Activated naive CD8-positive, alpha-beta T cell (primary cell): ENCODE measurements at regions not wholly inside any gene's neighbourhood (a gene's known extent, or its start where the extent isn't known, plus 50 kb on each side); places are given as distances from the start of the nearest gene placed in this dataset.

Experiments
- H3K27ac Mint-ChIP-seq: one replicate; pipeline ENCODE4 v1.8.0; 2021; ENCODE audit warnings: mixed read lengths
- H3K27me3 Mint-ChIP-seq: one replicate; pipeline ENCODE4 v1.8.0; 2021; ENCODE audit warnings: mixed read lengths
- H3K36me3 Mint-ChIP-seq: one replicate; pipeline ENCODE4 v1.8.0; 2021; ENCODE audit warnings: mixed read lengths
- H3K4me1 Mint-ChIP-seq: one replicate; pipeline ENCODE4 v1.8.0; 2021; ENCODE audit warnings: low read depth, mixed read lengths
- H3K4me3 Mint-ChIP-seq: one replicate; pipeline ENCODE4 v1.8.0; 2021; ENCODE audit warnings: mild to moderate bottlenecking, mixed read lengths
- H3K9me3 Mint-ChIP-seq: one replicate; pipeline ENCODE4 v1.8.0; 2021; ENCODE audit warnings: low read depth, mixed read lengths

GRCh38 chr1:2891923-2892448 lies 90.5 kb upstream of the TTC34 start:
- Mint-ChIP-seq H3K27me3 (no peaks in the 10 kb centered on the region), H3K9me3 (no peaks in the 10 kb centered on the region), H3K4me3 (no peak overlapping the region), H3K4me1 (peaks cover 20% of the 10 kb centered on the region), H3K27ac (no peak overlapping the region), H3K36me3 (no peaks in the 10 kb centered on the region)

DNA sequence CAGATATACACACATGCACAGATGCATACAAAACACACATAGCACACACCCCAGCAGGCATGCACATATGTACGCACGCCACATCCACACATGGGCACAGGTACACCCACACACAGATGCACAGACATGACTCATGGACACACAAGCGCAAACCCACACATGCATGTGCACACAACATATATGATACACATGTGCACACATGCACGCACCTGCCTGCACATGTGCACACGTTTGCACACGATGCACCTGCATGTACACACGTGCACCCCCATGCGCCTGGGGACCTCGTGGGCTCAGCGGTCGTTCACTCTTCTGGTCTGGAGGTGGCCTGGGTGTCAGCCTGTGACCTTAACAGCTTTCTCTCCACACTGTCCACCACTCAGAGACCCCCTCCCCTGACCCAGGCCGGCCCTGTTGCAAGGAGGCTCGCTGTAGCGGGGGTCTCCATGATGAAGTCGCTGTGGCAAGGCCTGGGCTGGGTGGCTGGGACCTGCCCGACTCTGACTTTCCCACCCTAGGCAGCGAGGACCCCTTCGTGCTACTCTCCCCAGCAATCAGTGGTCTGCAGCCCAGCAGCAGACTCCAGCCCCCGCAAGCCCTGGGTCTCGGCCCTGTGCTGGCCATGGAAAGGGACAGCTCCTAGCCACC lies 92.1 kb upstream of the TTC34 start:
- Mint-ChIP-seq H3K27ac (no peak overlapping the region), H3K4me3 (no peak overlapping the region), H3K9me3 (no peaks in the 10 kb centered on the region), H3K36me3 (no peaks in the 10 kb centered on the region), H3K4me1 (peaks cover 19% of the 10 kb centered on the region), H3K27me3 (no peaks in the 10 kb centered on the region)

DNA sequence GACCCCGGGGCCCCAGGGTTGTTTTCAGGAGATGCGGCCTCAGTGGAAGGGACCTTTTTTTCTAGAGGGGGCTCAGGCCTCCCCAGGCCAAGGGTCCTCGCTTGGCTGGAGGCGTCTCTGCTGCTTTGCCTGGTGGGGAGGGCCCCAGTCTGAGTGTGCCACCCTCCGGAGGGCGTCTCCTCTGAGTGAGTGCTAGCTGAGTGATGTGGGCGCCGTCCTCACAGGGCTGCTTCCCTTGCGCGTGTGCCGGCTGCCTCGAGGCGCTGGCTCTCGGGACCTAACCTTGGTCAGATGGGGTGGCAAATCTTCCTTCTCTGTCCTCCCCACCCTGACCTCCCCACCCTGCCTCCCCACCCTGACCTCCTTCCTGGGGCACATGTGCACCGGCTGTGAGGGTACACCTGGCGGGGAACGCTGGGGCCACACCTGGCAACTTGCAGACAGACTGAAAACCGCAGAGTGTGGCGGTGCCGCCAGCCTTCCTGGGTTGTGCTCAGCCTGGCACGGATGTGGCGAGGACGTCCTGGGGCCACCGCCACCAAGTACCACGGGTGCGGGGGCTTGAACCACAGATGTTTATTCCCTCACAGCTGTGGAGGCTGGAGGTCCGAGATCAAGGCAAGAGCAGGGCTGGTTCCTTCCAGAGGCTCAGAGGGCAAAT lies 93.0 kb upstream of the TTC34 start:
- Mint-ChIP-seq H3K4me1 (peaks cover 16% of the 10 kb centered on the region), H3K27ac (no peak overlapping the region), H3K9me3 (no peaks in the 10 kb centered on the region), H3K36me3 (no peaks in the 10 kb centered on the region), H3K4me3 (no peak overlapping the region), H3K27me3 (no peaks in the 10 kb centered on the region)

GRCh38 chr1:2896824-2897223 lies 95.3 kb upstream of the TTC34 start:
- Mint-ChIP-seq H3K9me3 (no peaks in the 10 kb centered on the region), H3K36me3 (no peaks in the 10 kb centered on the region), H3K4me3 (no peak overlapping the region), H3K4me1 (peaks cover 16% of the 10 kb centered on the region), H3K27me3 (no peaks in the 10 kb centered on the region), H3K27ac (no peak overlapping the region)

DNA sequence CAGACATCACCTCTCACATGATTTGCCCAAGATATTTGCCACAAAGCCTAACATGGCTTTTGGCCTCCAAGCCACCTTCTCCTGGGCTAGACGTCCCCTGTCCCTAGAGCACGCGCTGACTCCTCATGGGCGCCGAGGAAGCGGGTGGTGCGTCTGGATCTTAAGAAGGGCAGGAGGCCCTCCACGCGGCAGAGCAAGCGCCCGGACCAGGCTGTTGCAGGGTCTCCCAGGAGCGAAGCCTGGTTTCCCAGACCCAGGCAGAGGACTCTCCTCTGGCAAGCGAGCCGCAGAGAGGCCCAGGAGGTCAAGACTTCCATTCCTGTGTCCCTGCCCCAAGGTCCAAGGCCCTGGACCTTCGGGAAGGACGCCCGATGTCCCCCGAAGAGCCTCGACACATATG lies 101.7 kb upstream of the TTC34 start:
- no peak overlapping the region for H3K27ac Mint-ChIP-seq
- no peak overlapping the region for H3K4me3 Mint-ChIP-seq
- H3K9me3 Mint-ChIP-seq = no peaks in the 10 kb centered on the region

DNA sequence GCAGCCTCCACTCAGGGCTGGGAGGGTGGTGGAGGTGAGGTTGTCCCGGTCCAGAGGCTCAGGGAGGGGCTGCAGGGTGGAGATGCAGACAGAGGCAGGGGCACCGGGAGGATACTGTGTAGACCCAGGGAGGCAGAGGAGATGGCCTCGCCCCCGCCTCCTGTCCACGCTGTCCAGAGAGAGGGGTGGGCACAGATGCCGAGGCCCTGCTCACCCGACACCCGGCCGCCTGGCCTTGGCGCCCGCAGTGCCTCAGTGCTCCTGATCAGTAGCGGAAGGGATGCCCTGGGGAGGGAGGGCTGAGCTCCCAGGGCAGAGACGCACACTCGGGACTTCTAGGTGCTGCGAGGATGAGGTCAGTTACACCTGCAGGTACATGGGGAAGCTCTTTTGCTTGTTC lies 102.7 kb upstream of the TTC34 start:
- Mint-ChIP-seq H3K27me3 (no peaks in the 10 kb centered on the region), H3K9me3 (no peaks in the 10 kb centered on the region), H3K4me3 (no peak overlapping the region), H3K36me3 (no peaks in the 10 kb centered on the region), H3K27ac (no peak overlapping the region), H3K4me1 (no peaks in the 10 kb centered on the region)

More for the DNA sequence above, 101.7 kb upstream of the TTC34 start:
- Mint-ChIP-seq H3K36me3 (no peaks in the 10 kb centered on the region), H3K27me3 (no peaks in the 10 kb centered on the region), H3K4me1 (no peaks in the 10 kb centered on the region)

DNA sequence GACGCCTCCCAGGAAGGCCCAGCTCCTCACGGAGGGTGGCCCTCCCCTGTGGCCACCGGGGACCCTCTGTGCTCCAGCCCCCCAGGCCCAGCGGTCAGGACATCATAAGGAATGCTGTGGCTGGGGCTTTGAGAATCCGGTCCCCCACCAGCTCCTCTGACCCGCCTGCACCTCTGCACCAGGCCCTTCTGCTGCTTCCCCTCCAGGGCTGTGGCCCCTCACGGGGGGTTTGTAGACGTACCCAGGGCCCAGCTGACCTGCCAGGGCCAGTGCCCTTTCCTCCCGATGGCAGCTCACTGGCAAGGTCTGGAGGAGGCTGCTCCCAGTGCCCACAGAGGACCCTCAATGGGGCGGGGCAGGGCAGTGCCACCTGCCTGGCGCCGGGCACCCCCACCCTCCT lies 103.9 kb upstream of the TTC34 start:
- no peaks in the 10 kb centered on the region for H3K36me3 Mint-ChIP-seq
- H3K4me1 Mint-ChIP-seq = no peaks in the 10 kb centered on the region
- no peaks in the 10 kb centered on the region for H3K9me3 Mint-ChIP-seq
- no peak overlapping the region for H3K4me3 Mint-ChIP-seq
- H3K27ac Mint-ChIP-seq = no peak overlapping the region
- no peaks in the 10 kb centered on the region for H3K27me3 Mint-ChIP-seq

GRCh38 chr1:2906085-2906484 lies 104.6 kb upstream of the TTC34 start:
- Mint-ChIP-seq H3K36me3 (no peaks in the 10 kb centered on the region), H3K4me1 (no peaks in the 10 kb centered on the region), H3K4me3 (no peak overlapping the region), H3K27me3 (no peaks in the 10 kb centered on the region), H3K9me3 (no peaks in the 10 kb centered on the region), H3K27ac (no peak overlapping the region)

GRCh38 chr1:2906620-2907019 lies 105.1 kb upstream of the TTC34 start:
- H3K9me3 Mint-ChIP-seq = no peaks in the 10 kb centered on the region
- no peaks in the 10 kb centered on the region for H3K4me1 Mint-ChIP-seq
- no peaks in the 10 kb centered on the region for H3K36me3 Mint-ChIP-seq
- H3K27me3 Mint-ChIP-seq = no peaks in the 10 kb centered on the region
- no peak overlapping the region for H3K4me3 Mint-ChIP-seq
- no peak overlapping the region for H3K27ac Mint-ChIP-seq

DNA sequence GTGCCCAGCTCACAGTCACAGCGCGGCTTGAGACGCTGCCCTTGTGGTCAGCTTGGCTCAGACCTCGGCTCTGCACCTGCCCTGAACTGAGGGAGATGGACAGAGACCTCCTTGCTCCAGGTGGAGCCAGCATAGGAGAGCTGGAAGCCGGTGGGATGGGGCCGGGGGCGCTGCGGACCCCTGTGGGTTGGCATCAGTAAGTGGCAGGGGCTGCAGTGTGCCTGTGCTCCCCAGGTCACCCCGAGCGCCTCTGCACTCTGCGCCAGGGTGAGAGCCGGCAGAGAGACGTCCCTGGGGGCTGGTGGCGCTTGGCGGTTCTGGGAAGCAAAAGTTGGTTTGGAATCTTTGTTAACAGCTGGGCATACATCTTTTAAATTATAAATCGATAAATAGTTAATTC lies 105.6 kb upstream of the TTC34 start:
- no peak overlapping the region for H3K27ac Mint-ChIP-seq
- H3K4me1 Mint-ChIP-seq = no peaks in the 10 kb centered on the region
- no peaks in the 10 kb centered on the region for H3K36me3 Mint-ChIP-seq
- no peak overlapping the region for H3K4me3 Mint-ChIP-seq
- no peaks in the 10 kb centered on the region for H3K9me3 Mint-ChIP-seq
- no peaks in the 10 kb centered on the region for H3K27me3 Mint-ChIP-seq

- Mint-ChIP-seq H3K4me3 (no peak overlapping the region), H3K27ac (no peak overlapping the region), H3K4me1 (no peaks in the 10 kb centered on the region), H3K27me3 (no peaks in the 10 kb centered on the region), H3K36me3 (no peaks in the 10 kb centered on the region), H3K9me3 (no peaks in the 10 kb centered on the region)
Measured at GRCh38 chr1:2908081-2908480, 106.6 kb upstream of the TTC34 start.

DNA sequence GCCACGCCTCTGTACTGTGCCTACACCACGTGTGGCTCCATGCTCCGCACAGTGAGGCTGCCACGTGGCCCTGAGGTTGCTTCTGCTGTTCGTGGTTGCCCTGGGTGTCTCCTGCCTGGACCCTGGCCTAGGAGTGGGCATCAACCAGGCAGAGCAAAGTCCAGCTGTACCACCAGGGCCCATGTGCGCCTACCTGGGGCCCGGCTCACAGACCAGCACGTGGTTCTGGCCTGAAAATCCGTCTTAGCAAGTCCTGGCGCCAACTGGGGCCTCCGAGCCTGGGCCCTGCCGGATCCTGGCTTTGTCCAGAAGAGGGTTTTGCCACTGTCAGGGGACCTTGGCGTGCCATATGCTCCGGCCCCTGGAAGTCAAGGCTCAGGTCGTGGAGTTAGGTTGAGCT lies 107.1 kb upstream of the TTC34 start:
- H3K9me3 Mint-ChIP-seq = no peaks in the 10 kb centered on the region
- no peak overlapping the region for H3K27ac Mint-ChIP-seq
- no peak overlapping the region for H3K4me3 Mint-ChIP-seq
- no peaks in the 10 kb centered on the region for H3K27me3 Mint-ChIP-seq
- H3K4me1 Mint-ChIP-seq = no peaks in the 10 kb centered on the region
- H3K36me3 Mint-ChIP-seq = no peaks in the 10 kb centered on the region

- no peaks in the 10 kb centered on the region for H3K9me3 Mint-ChIP-seq
- no peak overlapping the region for H3K27ac Mint-ChIP-seq
- no peaks in the 10 kb centered on the region for H3K36me3 Mint-ChIP-seq
- H3K27me3 Mint-ChIP-seq = no peaks in the 10 kb centered on the region
- no peak overlapping the region for H3K4me3 Mint-ChIP-seq
- no peaks in the 10 kb centered on the region for H3K4me1 Mint-ChIP-seq
Measured at GRCh38 chr1:2909797-2910196, 108.3 kb upstream of the TTC34 start.

DNA sequence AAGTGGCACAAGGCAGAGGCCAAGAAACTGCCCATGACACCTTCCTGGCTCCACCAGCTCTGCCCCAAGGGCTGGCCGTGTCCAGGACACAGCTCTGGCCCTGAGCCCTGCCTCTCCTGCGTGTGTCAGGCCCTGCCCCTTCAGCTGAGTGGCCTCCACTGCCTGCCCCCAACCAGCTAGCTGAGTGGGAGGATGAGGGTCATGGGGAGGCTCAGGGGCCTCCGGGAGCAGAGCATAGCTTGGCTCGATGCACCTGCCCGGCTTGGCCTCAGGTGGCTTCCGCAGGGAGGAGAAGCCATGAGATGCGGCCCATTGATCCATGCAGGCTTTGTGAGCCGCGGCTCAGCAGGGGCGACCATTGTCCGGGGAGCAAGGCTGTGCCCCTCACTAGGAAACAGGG lies 108.7 kb upstream of the TTC34 start:
- H3K4me3 Mint-ChIP-seq = no peak overlapping the region
- no peaks in the 10 kb centered on the region for H3K27me3 Mint-ChIP-seq
- H3K4me1 Mint-ChIP-seq = no peaks in the 10 kb centered on the region
- H3K36me3 Mint-ChIP-seq = no peaks in the 10 kb centered on the region
- H3K27ac Mint-ChIP-seq = no peak overlapping the region
- no peaks in the 10 kb centered on the region for H3K9me3 Mint-ChIP-seq

GRCh38 chr1:2911421-2912178 lies 109.7 kb upstream of the ACTRT2 start:
- no peaks in the 10 kb centered on the region for H3K9me3 Mint-ChIP-seq
- no peak overlapping the region for H3K4me3 Mint-ChIP-seq
- no peaks in the 10 kb centered on the region for H3K36me3 Mint-ChIP-seq

More at GRCh38 chr1:2911421-2912178, 109.7 kb upstream of the ACTRT2 start:
- H3K27me3 Mint-ChIP-seq = no peaks in the 10 kb centered on the region
- H3K27ac Mint-ChIP-seq = no peak overlapping the region
- no peaks in the 10 kb centered on the region for H3K4me1 Mint-ChIP-seq
